HG03175 (cell line): ENCODE measurements at regions not wholly inside any gene's neighbourhood (a gene's known extent, or its start where the extent isn't known, plus 50 kb on each side); places are given as distances from the start of the nearest gene placed in this dataset.
A peak's percentile ranks its signal among the peaks of the same experiment; 100 is the strongest.

Source experiments
- ATAC-seq: cut with Tn5 transposase; IDR thresholded peaks from one replicate; pipeline ENCODE4 v1.9.1; 2021; ENCODE audit warnings: mild to moderate bottlenecking, moderate library complexity; ENCODE audit not compliant: unreplicated experiment

GRCh38 chr4:174438711-174439110 is 83.6 kb downstream of the HPGD start:
- ATAC-seq = no peak

- ATAC-seq = no peak
Observed at GRCh38 chr4:174437749-174438148, 84.5 kb downstream of the HPGD start.

GRCh38 chr4:174437324-174437723 is 85.0 kb downstream of the HPGD start:
- ATAC-seq = no peak

- ATAC-seq = no peak
Observed at GRCh38 chr4:174436377-174436776, 85.9 kb downstream of the HPGD start.

GRCh38 chr4:174435974-174436373 is 86.3 kb downstream of the HPGD start:
- no peak for ATAC-seq

GRCh38 chr4:174434455-174434854 is 87.8 kb downstream of the HPGD start:
- no peak for ATAC-seq

GRCh38 chr4:174430576-174430975 is 91.7 kb downstream of the HPGD start:
- no peak for ATAC-seq

- ATAC-seq = no peak
Observed at GRCh38 chr4:174429701-174430410, 92.4 kb downstream of the HPGD start.

GRCh38 chr4:174427571-174428140 is 94.6 kb downstream of the HPGD start:
- no peak for ATAC-seq

- no peak for ATAC-seq
Observed at GRCh38 chr4:174425669-174426068, 96.6 kb downstream of the HPGD start.

GRCh38 chr4:174423257-174423944 is 98.9 kb downstream of the HPGD start:
- ATAC-seq = peak; percentile 62

- ATAC-seq = no peak
Observed at GRCh38 chr4:174422893-174423256, 99.4 kb downstream of the HPGD start.

- no peak for ATAC-seq
Observed at GRCh38 chr4:174420316-174420715, 102.0 kb downstream of the HPGD start.

- no peak for ATAC-seq
Observed at GRCh38 chr4:174418640-174419212, 103.6 kb downstream of the HPGD start.

GRCh38 chr4:174408841-174409552 is 113.3 kb downstream of the HPGD start:
- ATAC-seq = no peak

- ATAC-seq = no peak
Observed at GRCh38 chr4:174406383-174406782, 115.9 kb downstream of the HPGD start.

GRCh38 chr4:174405923-174406322 is 116.4 kb downstream of the HPGD start:
- ATAC-seq = no peak

- ATAC-seq = no peak
Observed at GRCh38 chr4:174404677-174405076, 117.6 kb downstream of the HPGD start.

GRCh38 chr4:174403177-174403543 is 119.1 kb downstream of the HPGD start:
- ATAC-seq = no peak

- no peak for ATAC-seq
Observed at GRCh38 chr4:174402470-174403176, 118.9 kb downstream of the CEP44 start.
